Islet precursor cell (in vitro differentiated cells): ENCODE measurements at regions not wholly inside any gene's neighbourhood (a gene's known extent, or its start where the extent isn't known, plus 50 kb on each side); places are given as distances from the start of the nearest gene placed in this dataset.

Source experiments
- DNase-seq: peaks from one replicate; pipeline ENCODE4 v3.0.0-alpha.2; 2018

- no peak for DNase-seq
Measured at GRCh38 chr7:131197920-131198615, 129.6 kb upstream of the MKLN1 start.

GRCh38 chr7:131202451-131202850 is 125.2 kb upstream of the MKLN1 start:
- no peak for DNase-seq

DNA sequence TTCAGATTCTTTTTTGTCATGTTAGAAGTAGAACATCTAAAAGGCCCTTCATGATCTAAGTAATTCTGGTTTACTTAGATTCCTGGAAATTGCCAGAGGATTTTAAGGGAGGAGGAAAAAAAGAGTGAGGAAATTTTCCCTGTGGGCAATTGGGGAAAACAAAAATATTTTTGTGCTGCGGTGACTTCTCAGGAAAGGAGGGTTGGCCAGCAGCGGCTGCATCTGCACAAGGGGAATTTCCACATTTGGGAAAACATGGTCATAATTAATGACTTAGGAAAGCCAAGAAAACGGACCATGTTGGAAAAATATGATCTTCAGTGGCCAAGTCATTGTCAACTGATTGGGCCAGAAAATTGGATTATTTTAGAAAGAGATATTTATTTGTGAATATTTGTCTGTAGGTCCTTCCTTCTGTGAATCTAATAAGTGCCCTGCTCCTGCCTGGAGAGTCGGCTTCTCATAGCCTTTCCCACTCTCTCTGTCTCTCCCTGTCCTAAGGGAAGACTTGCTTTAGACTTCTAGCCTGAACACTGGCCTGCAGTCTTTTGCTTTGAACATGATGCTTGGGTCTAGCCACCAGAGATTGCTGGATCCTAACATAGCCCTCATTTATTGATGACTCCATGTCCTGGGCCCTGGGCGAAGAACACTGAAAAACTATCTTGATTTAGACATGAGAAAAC is 124.2 kb upstream of the MKLN1 start:
- DNase-seq: no peak

GRCh38 chr7:131208777-131209176 is 118.9 kb upstream of the MKLN1 start:
- no peak for DNase-seq

DNA sequence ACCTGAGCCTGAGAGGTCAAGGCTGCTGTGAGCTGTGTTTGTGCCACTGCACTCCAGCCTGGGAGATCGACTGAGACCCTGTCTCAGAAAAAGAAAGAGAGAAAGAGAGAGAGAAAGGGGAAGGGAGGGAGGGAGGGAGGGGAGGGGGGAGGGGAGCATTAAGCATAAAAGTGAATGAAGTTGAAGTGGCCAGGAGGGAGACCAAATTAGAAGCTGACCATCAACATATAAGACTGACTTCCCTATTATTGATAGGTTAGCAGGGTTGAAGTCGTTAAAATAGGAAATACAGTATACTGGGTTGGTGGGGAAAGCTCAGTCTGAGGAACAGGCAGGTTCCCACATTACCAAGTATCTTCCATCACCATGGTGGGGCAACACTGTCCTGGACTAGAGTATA is 117.1 kb upstream of the MKLN1 start:
- no peak for DNase-seq

DNA sequence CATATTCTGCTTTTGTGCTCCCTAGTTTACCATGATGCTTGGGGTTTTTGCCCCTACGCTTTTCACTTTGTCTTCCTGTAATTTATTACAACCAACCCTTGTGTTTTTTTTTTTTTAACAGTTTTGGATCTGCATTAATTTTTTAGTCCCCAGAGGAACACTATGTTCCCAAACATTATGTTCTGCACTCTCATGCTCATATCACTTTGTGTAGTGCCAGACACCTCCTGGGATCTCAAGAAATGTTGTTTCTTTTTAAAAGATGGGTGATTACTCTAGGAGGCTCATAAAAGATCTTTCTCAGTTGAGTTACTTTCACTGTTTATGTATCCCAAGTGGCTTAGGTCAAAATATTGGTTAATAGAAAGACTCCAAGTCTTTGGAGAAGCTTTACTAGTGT is 116.2 kb upstream of the MKLN1 start:
- DNase-seq: no peak

DNA sequence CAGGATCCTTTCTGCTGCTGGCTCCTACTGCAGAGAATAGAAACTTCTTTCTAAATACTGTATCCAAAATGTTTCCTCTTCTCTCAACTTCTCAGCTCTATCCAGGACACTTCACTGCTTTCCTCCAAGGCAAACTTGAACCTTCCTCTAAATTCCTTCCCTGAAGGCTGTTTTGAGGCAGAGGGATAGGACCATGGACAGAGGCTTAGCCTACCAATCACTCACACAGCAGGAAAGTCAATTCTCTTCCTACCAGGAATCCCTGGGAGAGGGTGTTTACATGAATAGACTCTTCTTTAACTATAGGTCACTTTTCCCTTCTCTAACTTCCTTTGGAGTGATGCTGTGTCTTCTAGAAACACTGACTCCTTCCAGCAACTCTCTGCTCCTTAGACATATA is 115.6 kb upstream of the MKLN1 start:
- no peak for DNase-seq

DNA sequence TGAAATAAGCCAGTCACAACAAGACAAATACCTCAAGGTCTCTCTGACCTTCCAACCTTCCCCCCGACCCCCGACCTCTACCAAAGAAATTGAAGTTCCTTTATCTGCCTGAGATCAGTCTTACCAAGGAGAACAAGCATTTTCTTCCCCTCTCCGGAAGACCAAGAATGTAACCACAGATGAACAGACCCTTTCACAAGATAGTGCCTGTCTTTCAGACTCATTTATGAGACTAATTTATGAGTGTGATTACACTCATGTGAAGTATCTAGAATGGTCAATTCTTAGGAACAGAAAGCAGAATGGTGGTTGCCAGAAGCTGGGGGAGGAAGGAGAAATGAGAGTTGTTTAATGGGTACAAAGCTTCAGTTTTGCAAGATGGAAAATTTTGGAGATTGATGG is 108.9 kb upstream of the MKLN1 start:
- DNase-seq: peak; percentile 60

DNA sequence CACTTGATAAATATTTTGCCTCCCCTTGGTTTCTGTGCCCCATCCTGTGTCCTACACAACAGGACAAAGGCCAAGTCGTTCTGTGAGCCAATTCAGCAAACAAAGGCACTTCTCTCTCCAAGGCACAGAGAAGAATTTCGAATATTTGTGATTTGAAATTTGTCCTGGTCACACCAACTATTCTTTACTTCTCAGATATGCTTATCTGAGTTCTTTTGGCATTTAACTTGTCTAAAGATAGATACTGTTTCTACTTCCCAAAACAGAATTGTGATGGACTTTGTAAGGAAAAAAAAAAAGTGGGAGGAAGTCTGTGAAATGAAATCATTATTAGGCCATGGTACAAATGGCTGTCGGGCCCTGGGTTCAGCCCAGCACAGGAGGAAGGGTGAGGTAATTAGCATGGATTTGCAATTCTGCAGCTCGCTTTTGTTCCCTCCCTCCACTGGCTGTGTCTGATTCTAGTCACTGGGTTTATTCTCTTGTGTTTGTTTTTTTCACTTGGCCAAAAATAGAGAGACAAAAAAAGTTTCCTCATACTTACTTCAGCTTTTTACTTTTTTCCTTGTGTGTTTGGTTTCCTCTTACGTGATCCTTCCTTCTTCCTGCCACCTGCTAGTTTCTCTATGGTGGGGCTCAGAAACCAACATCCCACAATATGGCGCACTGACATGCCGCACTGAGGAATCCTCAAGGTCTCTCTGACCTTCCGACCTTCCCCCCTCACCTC is 108.2 kb upstream of the MKLN1 start:
- no peak for DNase-seq

GRCh38 chr7:131221061-131221460 is 106.6 kb upstream of the MKLN1 start:
- DNase-seq: no peak

DNA sequence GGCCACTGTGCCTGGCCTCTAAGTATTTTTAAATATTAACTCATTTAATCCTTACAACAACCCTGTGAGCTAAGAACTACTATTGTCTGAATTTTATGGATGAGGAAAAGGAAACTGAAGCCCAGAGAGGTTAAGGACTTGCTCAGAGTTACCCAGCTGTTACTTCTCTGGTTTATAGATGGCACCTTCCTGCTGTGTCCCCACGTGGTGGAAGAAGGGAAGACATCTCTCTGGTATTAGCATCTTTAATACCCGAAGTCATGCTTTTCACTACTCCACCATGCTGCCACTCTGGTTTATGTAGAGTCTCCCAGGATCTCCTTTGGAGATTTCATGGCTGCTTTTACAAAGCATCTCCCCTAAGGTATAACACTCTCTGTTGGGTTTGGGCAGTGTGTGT is 105.5 kb upstream of the MKLN1 start:
- no peak for DNase-seq

GRCh38 chr7:131223151-131223550 is 104.5 kb upstream of the MKLN1 start:
- DNase-seq: no peak

DNA sequence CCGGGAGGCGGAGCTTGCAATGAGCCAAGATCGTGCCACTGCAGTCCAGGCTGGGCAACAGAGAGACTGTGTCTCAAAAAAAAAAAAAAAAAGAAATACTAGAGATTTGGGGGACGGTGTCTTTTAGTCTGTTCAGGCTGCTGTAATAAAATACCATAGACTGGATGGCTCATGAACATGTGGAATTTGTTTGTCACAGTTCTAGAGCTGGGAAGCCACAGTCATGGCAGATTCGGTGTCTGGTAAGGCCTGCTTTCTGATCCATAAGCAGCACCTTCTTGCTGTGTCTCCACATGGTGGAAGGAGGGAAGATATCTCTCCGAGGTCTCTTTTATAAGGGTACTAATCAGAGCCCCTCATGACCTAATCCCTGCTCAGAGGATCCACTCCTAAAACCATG is 102.7 kb upstream of the MKLN1 start:
- DNase-seq: no peak

DNA sequence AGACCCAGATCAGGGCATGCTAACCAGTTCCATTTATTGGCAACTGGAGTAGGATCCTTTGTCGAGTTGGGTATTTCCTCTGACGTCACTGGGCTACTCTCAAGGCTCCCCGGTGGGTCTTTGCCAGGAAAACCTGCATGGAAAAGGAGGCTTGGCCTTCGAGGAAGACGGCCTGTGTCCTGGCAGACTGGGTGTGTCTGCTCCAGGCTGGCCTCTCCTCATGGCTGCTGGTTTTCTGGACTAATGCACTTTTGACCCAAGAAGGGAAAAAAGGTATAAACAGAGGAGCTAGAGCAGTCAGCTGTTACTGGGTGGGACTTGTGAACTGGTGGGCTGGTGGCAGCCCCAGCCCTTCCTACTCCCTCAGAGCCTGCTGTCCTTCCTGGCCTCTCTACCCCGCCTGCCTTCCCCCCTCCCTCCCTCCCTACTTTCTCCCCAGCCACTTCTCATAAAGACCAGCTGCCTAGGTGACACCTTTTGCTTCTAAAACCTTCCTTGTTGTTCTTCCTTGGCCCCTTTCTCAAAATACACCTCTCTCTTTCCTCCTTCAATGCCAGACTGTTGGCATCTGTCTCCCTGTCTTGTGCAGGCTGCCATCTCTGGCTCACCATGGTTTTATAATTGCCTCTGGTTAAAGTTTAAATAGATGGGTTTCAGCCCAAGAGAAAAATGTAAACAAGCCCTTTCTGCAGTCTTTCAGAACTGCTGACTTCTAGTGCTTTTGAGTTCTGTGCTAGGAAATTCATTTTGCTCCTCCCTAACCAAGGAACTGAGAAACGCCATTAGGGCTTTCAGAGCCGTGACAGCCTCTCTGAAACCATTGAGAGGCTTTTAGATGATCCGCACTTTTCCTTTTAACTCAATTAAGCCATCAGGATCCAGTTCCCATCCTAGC is 101.8 kb upstream of the MKLN1 start:
- no peak for DNase-seq

DNA sequence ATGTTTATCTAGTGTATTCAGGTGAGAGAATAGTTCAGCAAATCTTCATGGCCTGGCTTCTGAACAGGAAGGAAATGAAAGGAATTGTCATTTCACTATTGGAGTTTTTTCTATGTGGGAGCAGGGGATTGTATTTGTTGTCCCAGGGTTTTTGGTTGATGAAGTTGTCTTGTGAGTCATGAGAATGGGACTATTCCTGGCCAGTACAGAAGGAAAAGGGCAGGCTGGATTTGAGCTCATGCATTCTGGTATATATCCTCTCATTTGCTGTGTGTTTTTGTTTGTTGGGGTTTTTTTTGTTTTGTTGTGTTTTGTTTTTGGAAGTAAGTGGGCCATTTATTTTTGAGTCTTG is 101.2 kb upstream of the MKLN1 start:
- DNase-seq: no peak

- DNase-seq: no peak
Measured at GRCh38 chr7:131231381-131232220, 96.1 kb upstream of the MKLN1 start.

DNA sequence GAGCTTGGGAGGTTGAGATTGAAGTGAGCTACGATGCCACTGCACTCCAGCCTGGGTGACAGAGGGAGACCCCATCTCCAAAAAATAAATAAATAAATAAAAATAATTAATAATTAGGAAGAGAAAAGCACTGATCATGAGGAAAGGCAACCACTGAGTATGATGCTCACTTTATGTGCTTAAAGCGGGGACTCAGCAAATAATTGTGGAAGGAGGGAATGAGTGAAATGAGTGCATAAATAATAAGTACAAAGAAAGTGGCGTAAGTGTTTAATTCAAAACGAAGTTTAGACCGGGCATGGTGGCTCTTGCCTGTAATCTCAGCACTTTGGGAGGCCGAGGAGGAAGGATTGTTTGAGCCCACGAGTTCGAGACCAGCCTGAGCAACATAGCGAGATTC is 94.9 kb upstream of the MKLN1 start:
- DNase-seq: no peak

DNA sequence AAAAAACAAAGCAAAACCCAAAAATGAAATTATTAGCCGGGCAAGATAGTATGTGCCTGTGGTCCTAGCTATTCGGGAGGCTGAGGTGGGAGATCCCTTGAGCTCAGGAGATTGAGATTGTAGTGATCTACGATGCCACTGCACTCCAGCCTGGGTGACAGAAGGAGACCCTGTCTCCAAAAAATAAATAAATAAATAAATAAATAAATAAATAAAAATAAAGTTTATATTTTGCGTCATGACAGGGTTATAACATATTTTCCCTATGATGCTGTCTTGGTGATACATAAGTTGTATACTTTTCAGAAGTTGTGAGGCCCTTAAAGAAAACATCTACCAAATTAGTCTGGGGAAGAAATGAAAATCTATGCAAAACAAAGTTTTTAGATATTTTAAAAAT is 94.5 kb upstream of the MKLN1 start:
- no peak for DNase-seq

- DNase-seq: no peak
Measured at GRCh38 chr7:131234719-131235488, 92.8 kb upstream of the MKLN1 start.

GRCh38 chr7:131235489-131236317 is 92.0 kb upstream of the MKLN1 start:
- DNase-seq: peak; percentile 84

DNA sequence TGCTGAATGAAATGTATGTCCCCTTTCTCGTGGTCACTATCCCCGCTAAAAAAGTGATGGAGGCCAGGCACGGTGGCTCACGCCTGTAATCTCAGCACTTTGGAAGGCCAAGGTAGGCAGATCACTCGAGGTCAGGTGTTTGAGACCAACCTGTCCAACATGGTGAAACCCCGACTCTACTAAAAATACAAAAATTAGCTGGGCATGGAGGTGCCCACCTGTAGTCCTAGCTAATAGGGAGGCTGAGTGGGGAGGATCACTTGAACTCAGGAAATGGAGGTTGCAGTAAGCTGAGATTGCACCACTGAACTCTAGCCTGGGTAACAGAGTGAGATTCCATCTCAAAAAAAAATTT is 91.4 kb upstream of the MKLN1 start:
- DNase-seq: no peak
